H1 (cell line): ENCODE measurements at regions not wholly inside any gene's neighbourhood (a gene's known extent, or its start where the extent isn't known, plus 50 kb on each side); places are given as distances from the start of the nearest gene placed in this dataset.

Source experiments
- CTCF ChIA-PET: fragments of 300-600 bp; sonication (Branson Sonifier 250); formaldehyde crosslinking; loops from one replicate; lab custom pipeline; 2021; ENCODE audit not compliant: partially characterized antibody; lab: Charles Lee
- POLR2A ChIA-PET: fragments of 300-600 bp; sonication (Branson Sonifier 250); formaldehyde crosslinking; loops from one replicate; lab custom pipeline; 2021; ENCODE audit warnings: inconsistent platforms; ENCODE audit not compliant: partially characterized antibody; lab: Charles Lee
- DNase-seq, 2 experiments: peaks; one replicate each; pipeline versions ENCODE4 v3.0.0 to v3.0.0-alpha.2; 2010 to 2022; ENCODE audit warnings: low spot score in 2 of 2, low read depth in 1 of 2, mixed read lengths in 1 of 2
- FAIRE-seq: peaks from 2 replicates; lab custom pipeline; 2011; peaks lifted over from hg19 to GRCh38; lab: Jason Lieb, UNC
- H2AFZ ChIP-seq: 2 replicates; pipeline ENCODE4 v1.8.1; 2012; ENCODE audit warnings: low read length, inconsistent platforms
- H2AK5ac ChIP-seq: 2 replicates; pipeline ENCODE4 v1.6.1; 2013; ENCODE audit warnings: low read depth, low read length
- H2BK120ac ChIP-seq: replicated peaks from 2 replicates; pipeline ENCODE3; 2013; ENCODE audit warnings: low read depth, low read length, inconsistent platforms
- H2BK12ac ChIP-seq: 2 replicates; pipeline ENCODE4 v1.6.1; 2013; ENCODE audit warnings: low read depth, low read length
- H2BK15ac ChIP-seq: 2 replicates; pipeline ENCODE4 v1.6.1; 2013; ENCODE audit warnings: low read length
- H2BK20ac ChIP-seq: 2 replicates; pipeline ENCODE4 v1.6.1; 2013; ENCODE audit warnings: low read length
- H2BK5ac ChIP-seq: 2 replicates; pipeline ENCODE4 v1.6.1; 2013; ENCODE audit warnings: low read depth, low read length
- H3K14ac ChIP-seq: 2 replicates; pipeline ENCODE4 v1.6.1; 2013; ENCODE audit warnings: inconsistent platforms; ENCODE audit not compliant: insufficient read length
- H3K18ac ChIP-seq: 2 replicates; pipeline ENCODE4 v1.6.1; 2013; ENCODE audit warnings: low read length; ENCODE audit errors: extremely low read depth
- H3K23ac ChIP-seq: 2 replicates; pipeline ENCODE4 v1.6.1; 2013; ENCODE audit warnings: inconsistent platforms; ENCODE audit not compliant: insufficient read length
- H3K23me2 ChIP-seq: 2 replicates; pipeline ENCODE4 v1.6.1; 2013; ENCODE audit warnings: low read depth, low read length
- H3K27ac ChIP-seq: 2 replicates; pipeline ENCODE4 v1.6.1; 2011; ENCODE audit warnings: low read depth, low read length, inconsistent platforms
- H3K27me3 ChIP-seq, 4 experiments: replicated peaks in 1 of 4; 1 replicate in 1 of 4; 2 replicates in 3 of 4; pipeline versions ENCODE4 v1.6.1 to v1.8.1; 2011 to 2013; ENCODE audit warnings: low read length in 3 of 4, mild to moderate bottlenecking in 3 of 4, inconsistent platforms in 2 of 4, mixed read lengths in 2 of 4, moderate library complexity in 1 of 4; ENCODE audit not compliant: control insufficient read depth in 3 of 4, insufficient read depth in 3 of 4; ENCODE audit errors: extremely low read depth in 1 of 4
- H3K36me3 ChIP-seq, 4 experiments: 2 replicates each; pipeline versions ENCODE4 v1.6.1 to v1.8.1; 2011 to 2013; ENCODE audit warnings: mild to moderate bottlenecking in 4 of 4, low read length in 3 of 4, moderate library complexity in 2 of 4, control low read depth in 1 of 4, inconsistent platforms in 1 of 4; ENCODE audit not compliant: insufficient read depth in 4 of 4, control insufficient read depth in 2 of 4
- H3K4ac ChIP-seq: replicated peaks from 2 replicates; pipeline ENCODE3; 2013; ENCODE audit warnings: low read length, low read depth, mixed read lengths, inconsistent platforms; ENCODE audit not compliant: insufficient read length
- H3K4me1 ChIP-seq, 4 experiments: replicated peaks in 1 of 4; 1 replicate in 1 of 4; 2 replicates in 3 of 4; pipeline versions ENCODE4 v1.6.1 to v1.8.1; 2011 to 2013; ENCODE audit warnings: low read length in 3 of 4, inconsistent platforms in 2 of 4, mixed read lengths in 1 of 4; ENCODE audit not compliant: insufficient read depth in 4 of 4, control insufficient read depth in 3 of 4
- H3K4me2 ChIP-seq, 2 experiments: 2 replicates each; pipeline versions ENCODE4 v1.6.1 to v1.8.1; 2011 to 2013; ENCODE audit warnings: low read depth in 2 of 2, low read length in 2 of 2, control low read depth in 1 of 2, inconsistent platforms in 1 of 2, mild to moderate bottlenecking in 1 of 2; ENCODE audit not compliant: insufficient read depth in 1 of 2
- H3K4me3 ChIP-seq, 4 experiments: fragments of 200-600, 300-600 bp in 1 of 4; sonication (generic), shearing (Covaris generic), sonication (Bioruptor Twin) in 1 of 4; 2 replicates each; pipeline versions ENCODE4 v1.5.1 to v1.8.1; 2011 to 2016; ENCODE audit warnings: low read length in 4 of 4, low read depth in 3 of 4, control low read depth in 2 of 4, inconsistent platforms in 2 of 4, mild to moderate bottlenecking in 2 of 4, mixed read lengths in 1 of 4, moderate library complexity in 1 of 4; ENCODE audit not compliant: insufficient read depth in 2 of 4; ENCODE audit errors: extremely low read depth in 1 of 4
- H3K56ac ChIP-seq: replicated peaks from 2 replicates; pipeline ENCODE3; 2013; ENCODE audit warnings: low read depth, mild to moderate bottlenecking, mixed read lengths, low read length, inconsistent platforms; ENCODE audit not compliant: insufficient read length
- H3K79me1 ChIP-seq: 2 replicates; pipeline ENCODE4 v1.6.1; 2013; ENCODE audit warnings: low read depth, low read length, control low read depth
- H3K79me2 ChIP-seq, 2 experiments: 2 replicates each; pipeline versions ENCODE4 v1.6.1 to v1.8.1; 2012 to 2013; ENCODE audit warnings: low read length in 2 of 2, mild to moderate bottlenecking in 2 of 2, inconsistent platforms in 1 of 2; ENCODE audit not compliant: insufficient read depth in 2 of 2, control insufficient read depth in 1 of 2
- H3K9ac ChIP-seq, 4 experiments: replicated peaks in 1 of 4; 1 replicate in 1 of 4; 2 replicates in 3 of 4; pipeline versions ENCODE4 v1.6.1 to v1.8.1; 2011 to 2013; ENCODE audit warnings: low read depth in 3 of 4, low read length in 3 of 4, control low read depth in 2 of 4, mild to moderate bottlenecking in 2 of 4, moderate library complexity in 2 of 4, inconsistent platforms in 1 of 4; ENCODE audit errors: extremely low read depth in 1 of 4
- H3K9me3 ChIP-seq, 2 experiments: 2 replicates each; pipeline versions ENCODE4 v1.6.1 to v1.8.1; 2012 to 2013; ENCODE audit warnings: mild to moderate bottlenecking in 2 of 2, moderate library complexity in 2 of 2, control low read depth in 1 of 2, inconsistent platforms in 1 of 2, low read depth in 1 of 2, low read length in 1 of 2, mixed read lengths in 1 of 2; ENCODE audit not compliant: insufficient read depth in 2 of 2
- H4K20me1 ChIP-seq, 2 experiments: replicated peaks in 1 of 2; 2 replicates each; pipeline versions ENCODE3 to v1.8.1; 2011 to 2013; ENCODE audit warnings: inconsistent platforms in 2 of 2, low read length in 2 of 2, mild to moderate bottlenecking in 1 of 2; ENCODE audit not compliant: insufficient read depth in 2 of 2, control insufficient read depth in 1 of 2
- H4K5ac ChIP-seq: 2 replicates; pipeline ENCODE4 v1.6.1; 2013; ENCODE audit warnings: low read length, low read depth, mixed read lengths, inconsistent platforms; ENCODE audit not compliant: insufficient read length
- H4K8ac ChIP-seq: 2 replicates; pipeline ENCODE4 v1.8.0; 2013; ENCODE audit warnings: mild to moderate bottlenecking, moderate library complexity, low read length, inconsistent platforms; ENCODE audit not compliant: insufficient read depth; ENCODE audit errors: extremely low read depth
- H4K91ac ChIP-seq: replicated peaks from 2 replicates; pipeline ENCODE3; 2013; ENCODE audit warnings: low read length, mixed read lengths, inconsistent platforms; ENCODE audit not compliant: insufficient read length
- RXRA ChIP-seq: IDR thresholded peaks from 2 replicates; pipeline ENCODE4 v1.6.1; 2011; ENCODE audit warnings: low read depth, mild to moderate bottlenecking, low read length, moderate library complexity; ENCODE audit not compliant: insufficient read depth
- WGBS, 2 experiments: shearing (Covaris generic) in 1 of 2; methylation state at CpG; one replicate each; pipeline versions ENCODE4 v1.1.6 to v1.1.7; 2013 to 2015; ENCODE audit warnings: low lambda C conversion rate in 2 of 2, mixed read lengths in 2 of 2, inconsistent platforms in 1 of 2, low coverage in 1 of 2, missing lambda C conversion rate in 1 of 2; ENCODE audit not compliant: insufficient replicate concordance in 2 of 2, insufficient coverage in 1 of 2, insufficient read length in 1 of 2; ENCODE audit errors: extremely low coverage in 1 of 2, missing lambda C conversion rate in 1 of 2; 5-methylcytosine and 5-hydroxymethylcytosine counted together

DNA sequence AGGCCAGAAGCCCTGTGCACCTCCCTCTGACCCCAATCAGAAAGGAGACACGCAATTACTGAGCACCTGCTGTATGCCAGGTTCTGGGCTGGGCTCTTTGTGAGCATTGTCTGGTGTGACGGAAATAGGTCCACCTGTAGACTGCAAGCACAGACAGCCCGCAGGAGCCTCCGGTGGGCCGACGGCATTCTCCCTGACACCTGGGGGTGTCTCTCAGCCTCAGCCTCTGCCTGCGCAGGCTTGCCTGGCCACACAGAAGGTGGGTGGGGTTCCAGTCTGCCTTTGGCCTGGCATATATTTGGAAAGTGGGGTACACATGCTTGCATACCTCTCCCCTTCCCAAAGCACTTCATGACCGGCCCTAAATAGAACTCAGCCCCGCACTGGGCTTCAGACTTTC lies 129.3 kb downstream of the BUD13 start:
- Histone ChIP-seq H3K4me3 (no peak overlapping the region), H3K23me2 (no peaks in the 10 kb centered on the region; the same call in 1 of the 2 replicates), H3K27ac (no peak overlapping the region), H3K9me3 (no peaks in the 10 kb centered on the region), H3K4me1 (peaks cover 0 to 8% (median 2%) of the 10 kb centered on the region in 4 experiments; a peak in 4 of 7 replicates), H2BK5ac (no peak overlapping the region), H4K91ac (no peak overlapping the region), H2BK12ac (no peak overlapping the region), H3K9ac (no peak overlapping the region), H2BK120ac (no peak overlapping the region), H3K27me3 (0 out of 7 replicates have a peak, but pooled peaks cover 0 to 3% (median 0%) of the 10 kb centered on the region in 4 experiments), H2AK5ac (no peak overlapping the region), H3K23ac (no peak overlapping the region), H3K18ac (no peak overlapping the region), H3K79me1 (no peaks in the 10 kb centered on the region), H4K8ac (no peak overlapping the region; the same call in 1 of the 2 replicates), H3K36me3 (no peaks in the 10 kb centered on the region), H3K79me2 (no peaks in the 10 kb centered on the region), H2AFZ (no peak overlapping the region), H3K4me2 (no peak overlapping the region), H2BK15ac (no peak overlapping the region), H3K14ac (no peak overlapping the region), H4K20me1 (no peaks in the 10 kb centered on the region), H3K4ac (no peak overlapping the region), H2BK20ac (peak overlapping the region; percentile 21; the same call in 1 of the 2 replicates), H4K5ac (no peak overlapping the region), H3K56ac (no peak overlapping the region)
- ChIA-PET CTCF (interaction anchor here (1.1 to 6.7 kb wide), 12 partner anchors 11 to 362 kb away, joined by 3 to 94 read pairs (median 16); no protein-coding TSS in a partner anchor), POLR2A (no interaction called here)
- no peak for TF ChIP-seq RXRA
- WGBS, 2 experiments = 89% methylated on average over 9 of the region's 9 CpGs; no CpG with 5 or more reads in 1 of the 2 experiments
- no peak for DNase-seq
- no peak for FAIRE-seq
